Epidermal melanocyte (primary cell): ENCODE measurements at regions not wholly inside any gene's neighbourhood (a gene's known extent, or its start where the extent isn't known, plus 50 kb on each side); places are given as distances from the start of the nearest gene placed in this dataset.

Experiments
- DNase-seq: peaks from one replicate; pipeline ENCODE4 v3.0.0; 2011; ENCODE audit warnings: low spot score; ENCODE audit not compliant: insufficient read length

- no peak for DNase-seq
These were observed 76.1 kb upstream of the TPM1 start for GRCh38 chr15:62966294-62967078.

DNA sequence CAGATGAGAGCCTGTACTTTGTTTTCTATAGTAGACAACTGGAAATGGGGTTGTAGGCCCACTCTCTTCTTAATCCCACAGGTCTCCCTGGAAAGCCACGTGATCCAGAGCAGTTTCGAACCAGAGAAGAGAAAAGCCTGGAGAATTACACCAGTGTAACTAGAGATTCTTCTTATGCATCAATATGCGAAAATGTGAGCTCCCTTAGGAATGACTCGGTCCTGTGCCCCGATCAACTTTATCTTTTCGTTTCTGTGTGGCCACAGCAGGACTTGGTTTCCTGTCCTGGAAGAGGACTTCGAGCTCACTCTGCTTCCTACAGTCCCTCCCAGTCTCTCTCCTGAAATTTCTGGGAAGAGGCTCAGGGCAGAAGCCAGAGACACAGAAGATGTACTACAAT, 73.8 kb upstream of the TPM1 start:
- DNase-seq: no peak

- no peak for DNase-seq
These were observed 73.0 kb upstream of the TPM1 start for GRCh38 chr15:62969442-62970089.

DNA sequence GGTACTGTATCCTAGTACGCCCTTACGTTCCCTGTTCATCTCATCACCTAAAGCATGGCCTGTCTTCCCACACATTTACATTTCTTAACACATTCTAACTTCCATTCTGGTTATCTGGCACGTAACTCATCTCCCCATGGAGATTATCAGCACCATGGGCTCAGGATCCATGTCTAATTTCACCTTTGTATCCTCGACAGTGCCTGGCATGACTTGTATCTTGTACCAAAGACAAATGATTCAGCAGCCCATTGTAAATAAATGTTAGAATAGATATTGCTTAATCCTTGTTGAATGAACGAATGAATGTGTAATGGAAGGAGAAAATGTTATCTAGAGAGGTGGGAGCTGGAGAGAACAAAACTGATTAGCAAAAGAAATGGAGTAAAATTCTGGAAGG, 69.7 kb upstream of the TPM1 start:
- no peak for DNase-seq

- no peak for DNase-seq
These were observed 67.0 kb upstream of the TPM1 start for GRCh38 chr15:62975515-62975914.

DNA sequence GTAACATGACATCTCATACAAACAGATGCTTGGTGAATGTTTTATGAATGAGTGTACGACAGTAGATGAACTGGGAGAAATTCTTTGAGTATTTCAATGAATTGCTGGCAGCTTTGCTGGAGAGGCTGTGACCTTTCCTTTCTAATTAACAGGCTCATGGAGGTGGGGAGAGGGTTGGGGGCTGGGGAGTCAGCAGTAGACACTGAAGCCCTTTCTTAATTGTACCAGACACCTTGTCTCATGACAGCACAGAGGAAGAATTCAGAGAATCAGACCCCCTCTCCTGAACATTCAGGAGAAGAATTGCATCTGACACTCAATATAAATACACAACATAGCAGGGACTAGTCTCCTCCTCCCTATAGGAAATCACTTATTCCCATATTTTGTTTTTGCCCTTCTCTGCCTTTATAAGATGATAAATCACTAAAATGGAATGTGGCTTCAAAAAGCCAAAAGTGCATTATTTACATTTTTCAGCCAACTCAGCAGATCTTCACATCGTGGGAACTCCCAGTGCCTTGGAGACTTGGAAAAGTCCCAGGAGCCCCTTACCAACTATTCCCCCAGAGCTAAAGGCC, 66.2 kb upstream of the TPM1 start:
- DNase-seq: no peak

- DNase-seq: no peak
These were observed 64.4 kb upstream of the TPM1 start for GRCh38 chr15:62977952-62978811.

DNA sequence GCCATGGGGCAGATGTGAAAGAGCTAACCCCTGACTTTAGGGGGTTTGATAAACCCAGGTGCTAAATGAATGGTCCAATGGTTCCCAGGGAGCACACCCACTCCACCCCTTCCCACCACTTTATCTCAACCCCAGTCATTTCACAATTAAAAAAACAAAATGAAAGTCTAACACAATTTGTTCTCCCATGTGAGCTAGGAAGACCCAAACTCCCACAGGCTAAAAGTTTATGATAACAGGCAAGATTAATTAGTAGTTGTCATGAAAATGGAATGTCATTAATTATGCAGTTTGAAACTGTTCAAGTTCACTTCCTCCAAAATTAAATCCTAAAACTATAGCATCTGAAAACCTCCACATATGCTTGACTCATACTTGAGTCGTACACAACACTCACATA, 63.3 kb upstream of the TPM1 start:
- DNase-seq: no peak

DNA sequence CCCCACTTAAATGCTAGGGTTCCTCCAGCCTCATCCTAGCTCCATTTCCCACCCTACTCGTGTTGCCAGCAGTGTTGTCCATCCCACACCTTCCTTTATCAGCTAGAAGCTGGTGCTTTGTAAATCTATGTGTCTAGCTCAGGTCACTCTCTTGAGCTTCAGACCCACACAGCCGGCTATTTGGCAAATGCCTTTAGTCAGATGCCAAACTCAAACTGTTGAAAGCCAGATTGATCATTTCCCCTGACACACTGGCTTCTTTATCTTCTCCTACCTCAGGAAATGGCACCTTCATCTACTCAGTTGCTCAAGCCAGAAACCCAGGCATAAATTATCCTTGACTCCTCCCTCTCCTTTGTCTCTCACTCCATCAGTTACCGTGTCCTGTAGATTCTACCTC, 61.5 kb upstream of the TPM1 start:
- DNase-seq: no peak

- no peak for DNase-seq
These were observed 58.6 kb upstream of the TPM1 start for GRCh38 chr15:62983956-62984355.

DNA sequence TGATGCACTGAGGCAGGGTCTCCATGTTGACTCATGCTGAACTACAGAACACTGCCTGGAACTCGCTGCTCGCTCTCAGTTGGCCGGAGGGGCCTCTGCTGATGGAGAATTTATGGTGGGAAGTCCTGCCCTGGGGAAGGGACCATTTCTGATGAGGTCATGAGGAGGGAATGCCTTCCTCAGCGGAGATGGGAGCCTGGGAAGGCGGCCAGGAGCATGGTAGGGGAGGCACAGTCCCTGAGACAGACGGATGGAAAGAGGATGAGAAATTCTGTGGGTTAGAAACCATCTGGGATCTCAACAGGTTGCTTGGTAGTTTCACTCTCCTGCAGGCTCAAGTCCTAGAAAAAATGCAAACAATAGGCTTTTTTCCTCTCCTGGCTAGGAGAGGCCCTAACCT, 56.8 kb upstream of the TPM1 start:
- no peak for DNase-seq

GRCh38 chr15:62986948-62987347, 55.6 kb upstream of the TPM1 start:
- no peak for DNase-seq

DNA sequence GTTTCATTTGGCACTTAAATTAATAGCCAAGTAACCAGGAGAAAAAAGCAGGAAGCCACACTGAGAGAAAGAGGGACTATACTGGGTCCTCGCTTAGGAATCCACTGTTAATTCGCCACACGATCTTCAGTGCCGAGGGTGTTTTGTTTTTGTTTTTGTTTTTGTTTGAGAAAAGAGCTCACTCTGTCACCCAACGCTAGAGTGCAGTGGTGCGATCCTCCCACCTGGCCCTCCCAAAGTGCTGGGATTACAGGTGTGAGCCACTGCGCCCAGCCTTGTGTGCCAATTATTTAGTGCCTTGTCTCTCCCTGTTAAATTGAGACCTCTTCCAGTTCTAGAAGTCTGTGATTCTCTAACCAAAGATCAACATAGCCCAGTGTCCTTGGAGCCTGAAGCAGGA, 53.8 kb upstream of the TPM1 start:
- no peak for DNase-seq

DNA sequence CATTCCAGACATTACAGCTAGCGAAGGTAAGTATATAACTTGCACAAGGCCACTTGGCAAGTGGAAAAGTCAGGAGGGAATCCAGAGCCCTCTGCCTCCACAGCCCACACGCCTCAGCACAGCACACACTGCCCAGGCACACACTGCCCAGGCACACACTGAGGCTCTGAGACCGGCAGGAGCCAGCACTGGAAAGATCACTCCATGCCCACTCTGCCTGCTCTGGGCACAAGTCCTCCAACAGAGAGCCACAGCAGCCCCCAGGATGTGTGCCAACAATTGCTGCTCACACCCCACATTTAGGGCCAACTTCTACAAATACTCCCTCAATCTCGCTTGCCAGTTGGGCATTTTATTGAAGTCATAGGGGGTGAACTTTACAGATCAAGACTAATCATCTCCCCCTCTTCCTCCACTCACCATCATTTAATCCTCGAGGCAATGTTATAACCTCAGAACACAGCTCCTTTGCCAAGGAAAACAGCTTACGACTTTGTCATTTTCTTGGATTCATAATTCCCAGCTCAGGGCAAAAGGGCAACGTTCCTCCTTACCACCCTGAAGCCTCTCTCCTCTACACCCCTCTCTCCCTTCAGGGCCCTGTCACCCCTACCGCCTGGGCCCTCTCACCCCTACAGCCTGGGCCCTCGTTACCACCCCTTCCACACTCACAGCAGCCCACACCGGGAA, 53.0 kb upstream of the TPM1 start:
- no peak for DNase-seq

- DNase-seq: no peak
These were observed 50.8 kb upstream of the TPM1 start for GRCh38 chr15:62991698-62992097.

DNA sequence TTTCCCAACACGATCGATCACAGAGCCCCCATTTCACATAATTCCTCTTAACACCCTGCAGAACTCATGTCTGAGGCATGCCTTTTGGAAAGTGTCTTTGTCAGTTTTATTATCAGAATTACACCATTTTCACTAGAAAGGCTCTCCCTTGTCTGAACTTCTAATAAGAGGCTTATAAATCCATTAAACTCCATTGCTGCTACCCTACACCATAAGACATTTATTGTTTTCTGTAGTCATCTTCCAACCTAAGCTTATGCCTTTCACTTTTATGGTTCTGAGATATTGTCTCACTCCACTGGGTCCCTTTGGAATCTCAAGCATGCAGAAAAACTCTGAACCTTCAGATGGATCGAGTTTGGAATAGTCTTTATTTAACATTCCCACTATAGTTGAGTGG, 50.2 kb upstream of the TPM1 start:
- no peak for DNase-seq
